HCEC 1CT (cell line): ENCODE measurements at regions not wholly inside any gene's neighbourhood (a gene's known extent, or its start where the extent isn't known, plus 50 kb on each side); places are given as distances from the start of the nearest gene placed in this dataset.

Experiments used
- DNase-seq: peaks from one replicate; pipeline ENCODE4 v3.0.0-alpha.2; 2017

DNA sequence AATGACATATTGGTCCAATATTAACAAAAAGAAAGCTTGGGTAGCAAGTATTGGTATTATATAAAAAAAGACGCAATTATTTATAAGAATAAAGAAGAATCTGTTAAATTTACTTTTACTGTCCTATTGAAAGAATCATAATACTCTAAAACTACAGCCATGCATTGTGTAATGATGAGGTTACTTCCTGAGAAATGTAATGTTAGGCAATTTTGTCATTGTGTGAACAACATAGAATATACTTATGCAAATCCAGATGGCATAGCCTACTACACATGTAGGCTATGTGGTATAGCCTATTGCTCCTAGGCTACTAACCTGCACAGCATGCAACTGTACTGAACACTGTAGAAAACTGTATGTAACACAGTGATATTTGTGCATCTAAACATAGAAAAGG is 121.2 kb upstream of the PTGFR start:
- peak; percentile 57 for DNase-seq

DNA sequence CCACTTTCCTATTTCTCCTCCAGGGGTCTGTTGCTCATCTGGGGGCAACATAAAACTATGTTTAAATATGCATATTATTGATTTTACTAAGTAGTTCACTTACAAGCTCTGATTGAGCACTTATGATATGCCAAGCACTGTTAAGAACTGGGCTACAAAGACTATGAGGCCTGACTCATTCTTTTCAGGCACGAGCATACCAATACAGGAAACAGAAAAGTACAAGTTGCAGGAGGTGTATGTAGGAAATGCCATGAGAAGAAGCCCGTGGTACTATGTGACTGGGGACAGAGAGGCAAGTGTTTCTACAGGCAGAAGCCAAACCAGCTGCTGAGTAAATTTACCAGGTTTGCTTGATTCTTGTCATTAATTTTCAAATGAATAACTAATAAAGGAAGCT is 120.4 kb upstream of the PTGFR start:
- DNase-seq = peak; percentile 75

DNA sequence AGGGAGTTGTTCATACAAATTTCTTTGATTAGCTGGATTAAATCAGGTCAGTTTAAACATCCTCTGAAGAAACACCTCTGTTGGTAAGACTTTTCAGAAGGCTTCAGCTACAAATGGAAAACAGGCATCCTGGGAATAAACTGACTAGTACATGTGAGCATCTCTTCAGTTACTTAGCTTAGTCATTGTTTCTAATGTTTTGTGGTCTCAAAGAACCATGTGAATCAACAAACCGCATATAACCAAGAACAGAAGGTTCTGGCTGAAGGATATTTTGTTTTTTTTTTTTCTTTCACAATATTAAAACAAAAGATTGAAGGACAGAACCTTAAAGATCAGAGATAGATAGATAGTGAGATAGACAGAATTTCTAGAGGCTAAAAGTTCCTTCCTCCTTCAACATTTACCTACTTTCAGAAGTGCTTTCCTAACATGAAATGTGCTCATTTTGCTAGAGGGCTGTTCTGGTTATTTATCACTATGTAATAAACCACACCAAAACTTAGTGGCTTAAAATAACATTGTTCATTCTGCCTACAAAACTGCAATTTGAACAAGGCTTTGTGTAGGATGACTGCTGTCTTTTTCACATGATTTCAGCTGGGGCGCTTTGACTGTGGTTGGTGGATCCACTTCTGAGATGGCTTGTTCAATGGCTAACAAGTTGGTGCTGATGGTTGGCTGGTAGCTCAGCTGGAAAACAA is 119.8 kb upstream of the PTGFR start:
- DNase-seq = peak; percentile 91

DNA sequence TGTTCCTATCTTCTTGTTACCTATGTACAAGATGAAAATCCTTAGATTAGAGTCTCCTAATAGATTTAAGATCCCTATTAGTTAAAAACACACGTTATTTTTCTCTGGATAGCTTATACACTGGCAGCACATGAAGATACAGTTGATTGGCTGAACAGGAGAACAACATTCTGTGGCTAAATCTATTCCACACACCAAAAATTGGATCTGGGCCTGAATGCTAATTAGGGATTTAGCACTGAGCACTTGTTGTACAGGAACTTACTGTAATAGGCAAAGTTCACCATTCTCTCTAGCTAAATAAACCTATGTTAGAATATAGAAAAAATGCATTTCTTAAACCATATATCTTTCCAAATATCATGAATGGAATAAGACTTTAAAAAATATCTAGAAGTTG is 117.1 kb upstream of the PTGFR start:
- DNase-seq = no peak

DNA sequence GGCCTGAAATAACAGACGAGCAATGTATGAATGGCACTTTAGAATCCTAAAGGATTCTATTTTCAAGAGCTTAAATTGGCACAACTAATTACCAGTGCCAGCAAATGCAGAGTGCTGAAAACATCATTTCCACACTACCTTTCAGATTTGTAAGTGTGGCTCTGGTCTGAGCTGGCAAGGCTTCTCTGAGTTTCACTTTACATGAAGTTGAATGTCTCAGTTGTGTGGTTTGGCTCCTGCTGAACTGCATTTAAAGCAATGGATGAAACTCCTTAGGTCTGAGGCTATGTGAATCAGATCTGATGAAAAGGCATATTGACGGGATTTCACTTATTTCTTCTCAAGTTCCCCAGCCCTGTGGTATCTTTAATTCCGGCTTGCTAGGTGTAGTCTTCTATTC is 114.8 kb upstream of the PTGFR start:
- no peak for DNase-seq

DNA sequence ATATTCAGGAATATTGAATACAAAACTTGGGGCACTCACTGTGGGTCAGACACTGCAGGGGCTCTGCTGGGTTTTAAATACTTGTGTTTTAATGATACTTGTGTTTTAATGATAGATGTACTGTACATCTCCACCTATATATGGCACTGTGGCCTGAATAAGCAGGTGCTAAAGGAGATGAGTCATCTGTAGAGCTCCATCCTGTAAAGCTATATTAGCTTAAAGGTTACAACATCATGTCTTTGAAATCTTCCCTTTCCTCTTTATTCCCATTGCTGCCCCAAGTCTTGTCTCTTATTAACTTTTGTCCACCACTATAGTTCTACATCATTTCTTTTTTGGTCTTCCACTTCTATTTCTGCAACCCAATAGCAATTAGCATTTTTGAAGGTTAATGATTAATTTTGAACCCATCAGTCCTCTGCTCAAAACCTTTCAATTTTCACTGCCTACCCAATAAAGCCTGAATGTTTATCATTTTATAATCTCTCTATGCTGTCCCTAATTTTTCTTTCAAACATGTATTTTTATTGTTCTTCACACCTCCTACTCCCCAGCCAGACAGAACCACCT is 113.3 kb upstream of the PTGFR start:
- peak; percentile 34 for DNase-seq

- DNase-seq = no peak
These were observed 106.9 kb upstream of the PTGFR start for GRCh38 chr1:78383923-78384322.

GRCh38 chr1:78385744-78386462 is 104.9 kb upstream of the PTGFR start:
- DNase-seq = no peak

DNA sequence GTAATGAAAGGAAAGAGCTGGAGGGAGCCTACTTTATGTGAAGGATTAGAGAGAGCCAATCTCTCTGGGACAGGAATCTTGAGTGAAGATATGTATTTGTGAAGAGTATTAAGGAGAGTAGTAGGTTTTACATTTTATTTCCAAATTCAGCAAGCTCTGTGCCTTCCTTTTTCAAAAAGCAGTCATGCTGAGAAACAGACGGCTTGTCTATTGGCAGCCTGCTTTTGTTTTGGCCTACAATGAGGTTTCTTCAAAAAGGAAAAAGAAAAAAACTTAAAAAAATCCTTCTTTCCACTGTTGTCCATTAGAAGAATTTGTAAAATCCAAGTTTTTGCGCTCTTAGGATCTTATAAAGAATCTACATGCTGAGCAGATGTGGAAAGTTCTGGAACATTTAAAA is 103.6 kb upstream of the PTGFR start:
- DNase-seq = no peak

DNA sequence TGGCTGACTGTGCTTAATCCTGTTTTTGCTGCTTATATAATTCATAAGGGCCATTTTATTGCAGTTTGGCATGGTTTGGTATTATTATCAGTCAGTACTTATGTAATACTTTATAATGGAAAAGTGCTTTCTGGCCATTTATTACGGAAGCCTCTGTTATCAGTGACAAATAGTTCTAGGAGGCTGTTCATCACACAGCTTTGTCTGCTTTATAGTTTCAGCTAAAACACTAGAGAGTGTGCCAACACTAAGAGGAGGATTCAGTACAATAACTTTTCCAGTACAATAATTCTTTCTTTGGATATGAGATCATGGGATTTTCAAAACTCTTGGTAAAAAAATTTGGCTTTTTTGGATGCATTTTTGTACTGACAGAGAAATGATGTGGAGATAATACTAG is 102.9 kb upstream of the PTGFR start:
- no peak for DNase-seq

- no peak for DNase-seq
These were observed 102.5 kb upstream of the PTGFR start for GRCh38 chr1:78388275-78388674.

DNA sequence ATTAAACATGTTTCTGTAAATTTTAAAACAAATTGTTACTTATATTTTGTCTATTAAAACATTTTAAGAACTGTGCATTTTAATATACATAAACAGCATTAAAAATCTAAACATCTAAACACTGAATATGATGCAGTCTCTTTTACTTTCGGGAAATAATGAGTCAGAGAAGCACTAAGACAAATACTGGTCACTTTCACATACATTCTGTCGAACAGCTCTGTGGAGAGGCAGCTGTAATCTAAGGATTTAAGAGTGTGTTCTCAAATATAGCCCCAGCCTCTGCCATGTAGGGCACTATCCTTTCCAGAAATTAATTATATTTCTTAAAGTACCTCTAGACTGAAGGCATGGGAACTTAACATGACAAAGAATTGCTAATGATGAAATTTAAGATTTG is 89.6 kb upstream of the PTGFR start:
- DNase-seq = no peak

DNA sequence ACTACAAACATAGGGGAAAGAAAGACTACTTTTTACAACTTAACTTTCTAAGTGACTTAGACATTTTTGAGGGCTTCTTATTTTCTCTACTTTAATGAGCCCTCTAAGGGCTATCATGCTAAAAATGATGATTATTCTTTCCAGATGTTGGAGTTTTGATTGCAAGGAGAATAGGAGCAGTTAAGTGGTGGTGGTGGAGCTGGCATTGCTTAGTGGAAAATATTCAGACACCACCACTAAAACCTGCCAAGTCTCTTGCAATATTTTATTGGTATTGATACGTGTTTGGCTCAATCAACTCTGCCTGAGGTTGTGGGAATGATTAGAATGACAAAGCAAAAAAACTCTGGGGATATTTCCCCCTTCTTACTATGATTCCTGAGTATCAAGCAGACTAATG is 82.6 kb upstream of the PTGFR start:
- DNase-seq = no peak

GRCh38 chr1:78408810-78409209 is 82.0 kb upstream of the PTGFR start:
- DNase-seq = peak; percentile 37

DNA sequence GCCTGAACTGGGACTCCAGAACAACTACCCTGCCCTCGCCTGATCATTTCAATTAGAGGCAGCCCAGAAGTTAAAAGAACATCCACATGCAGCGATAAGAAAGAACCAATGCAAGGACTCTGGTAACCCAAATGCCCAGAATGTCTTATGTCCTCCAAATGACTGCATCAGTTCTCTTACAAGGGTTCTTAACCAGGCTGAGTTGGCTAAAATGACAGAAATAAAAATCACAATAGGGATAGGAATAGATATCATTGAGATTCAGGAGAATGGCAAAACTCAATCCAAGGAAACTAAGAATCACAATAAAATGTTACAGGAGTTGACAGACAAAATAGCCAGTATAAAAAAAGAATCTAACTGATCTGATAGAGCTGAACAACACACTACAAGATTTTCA is 80.1 kb upstream of the PTGFR start:
- DNase-seq = no peak

- no peak for DNase-seq
These were observed 79.1 kb upstream of the PTGFR start for GRCh38 chr1:78411707-78412106.

- no peak for DNase-seq
These were observed 75.6 kb upstream of the PTGFR start for GRCh38 chr1:78415165-78415564.

GRCh38 chr1:78419309-78419708 is 71.5 kb upstream of the PTGFR start:
- no peak for DNase-seq

- no peak for DNase-seq
These were observed 70.6 kb upstream of the PTGFR start for GRCh38 chr1:78420181-78420580.

DNA sequence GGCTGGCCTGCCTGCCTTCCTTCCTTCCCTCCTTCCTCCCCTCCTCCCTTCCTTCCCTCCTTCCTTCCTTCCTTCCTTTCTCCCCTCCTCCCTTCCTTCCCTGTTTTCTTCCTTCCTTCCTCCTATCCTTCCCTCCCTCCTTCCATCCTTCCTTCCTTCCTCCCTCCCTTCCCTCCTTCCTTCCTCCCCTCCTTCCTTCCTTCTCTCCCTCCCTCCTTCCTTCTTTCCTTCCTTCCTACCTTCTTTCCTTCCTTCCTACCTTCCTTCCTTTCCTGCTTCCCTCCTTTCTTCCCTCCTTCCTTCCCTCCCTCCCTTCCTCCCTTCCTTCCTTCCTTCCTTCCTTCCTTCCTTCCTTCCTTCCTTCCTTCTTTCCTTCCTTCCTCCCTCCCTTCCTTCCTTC is 70.1 kb upstream of the PTGFR start:
- DNase-seq = no peak

DNA sequence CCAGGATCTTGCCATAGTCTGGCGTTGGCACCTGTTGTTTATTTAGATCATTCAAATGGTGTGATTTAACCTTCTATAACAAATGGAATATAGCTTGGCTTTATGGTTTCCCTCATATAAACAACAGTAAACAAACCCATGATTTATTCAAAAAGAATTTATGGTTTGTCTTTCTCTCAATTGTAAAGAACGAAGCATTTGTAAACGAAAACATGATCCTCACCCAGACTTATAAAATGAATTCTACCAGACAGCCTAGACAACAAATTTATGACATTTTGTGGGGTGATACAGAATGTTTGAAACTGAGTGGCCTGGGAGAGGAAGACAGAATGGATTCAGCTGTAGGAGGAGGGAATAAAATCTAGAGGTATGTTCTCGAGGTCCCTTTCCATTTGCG is 66.1 kb upstream of the PTGFR start:
- peak; percentile 9 for DNase-seq

- no peak for DNase-seq
These were observed 64.4 kb upstream of the PTGFR start for GRCh38 chr1:78426408-78426807.

GRCh38 chr1:78427506-78427905 is 63.3 kb upstream of the PTGFR start:
- no peak for DNase-seq

GRCh38 chr1:78432016-78432415 is 58.8 kb upstream of the PTGFR start:
- DNase-seq = no peak

GRCh38 chr1:78434351-78434750 is 56.4 kb upstream of the PTGFR start:
- DNase-seq = no peak
